ENCODE measurements at regions not wholly inside any gene's neighbourhood (a gene's known extent, or its start where the extent isn't known, plus 50 kb on each side); places are given as distances from the start of the nearest gene placed in this dataset.
"Not testable (repeated sequence)": the region's sequence is repeated elsewhere in the genome, so short reads cannot be mapped to it uniquely, and the experiment has no call there.

DNA sequence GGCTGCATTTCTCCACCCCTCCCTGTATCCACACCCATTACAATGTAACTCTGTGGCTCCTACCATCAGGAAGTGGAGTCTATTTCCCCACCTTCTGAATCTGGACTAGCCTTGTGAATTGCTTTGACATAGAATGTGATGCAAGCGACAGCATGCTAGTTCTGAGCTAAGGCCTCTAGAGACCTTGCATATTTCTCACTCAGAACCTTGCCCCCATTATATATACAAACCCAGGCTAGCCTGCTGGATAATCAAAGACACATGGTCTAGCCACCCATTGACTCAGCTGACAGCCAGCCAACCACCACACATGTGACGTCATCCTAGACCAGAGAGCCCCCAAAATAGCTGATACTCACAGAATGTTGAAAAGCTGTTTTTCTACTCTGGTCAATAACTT, 77.9 kb downstream of the CCDC71L start:
- TF ChIP-seq, protein P1, sequence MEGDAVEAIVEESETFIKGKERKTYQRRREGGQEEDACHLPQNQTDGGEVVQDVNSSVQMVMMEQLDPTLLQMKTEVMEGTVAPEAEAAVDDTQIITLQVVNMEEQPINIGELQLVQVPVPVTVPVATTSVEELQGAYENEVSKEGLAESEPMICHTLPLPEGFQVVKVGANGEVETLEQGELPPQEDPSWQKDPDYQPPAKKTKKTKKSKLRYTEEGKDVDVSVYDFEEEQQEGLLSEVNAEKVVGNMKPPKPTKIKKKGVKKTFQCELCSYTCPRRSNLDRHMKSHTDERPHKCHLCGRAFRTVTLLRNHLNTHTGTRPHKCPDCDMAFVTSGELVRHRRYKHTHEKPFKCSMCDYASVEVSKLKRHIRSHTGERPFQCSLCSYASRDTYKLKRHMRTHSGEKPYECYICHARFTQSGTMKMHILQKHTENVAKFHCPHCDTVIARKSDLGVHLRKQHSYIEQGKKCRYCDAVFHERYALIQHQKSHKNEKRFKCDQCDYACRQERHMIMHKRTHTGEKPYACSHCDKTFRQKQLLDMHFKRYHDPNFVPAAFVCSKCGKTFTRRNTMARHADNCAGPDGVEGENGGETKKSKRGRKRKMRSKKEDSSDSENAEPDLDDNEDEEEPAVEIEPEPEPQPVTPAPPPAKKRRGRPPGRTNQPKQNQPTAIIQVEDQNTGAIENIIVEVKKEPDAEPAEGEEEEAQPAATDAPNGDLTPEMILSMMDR (IDR thresholded peaks at IDR 0.05) = no peak
- TF ChIP-seq ZFX (IDR thresholded peaks at IDR 0.05; ENCODE audit: borderline replicate concordance) = no peak
- no peak overlapping the region for H3K27ac ChIP-seq

DNA sequence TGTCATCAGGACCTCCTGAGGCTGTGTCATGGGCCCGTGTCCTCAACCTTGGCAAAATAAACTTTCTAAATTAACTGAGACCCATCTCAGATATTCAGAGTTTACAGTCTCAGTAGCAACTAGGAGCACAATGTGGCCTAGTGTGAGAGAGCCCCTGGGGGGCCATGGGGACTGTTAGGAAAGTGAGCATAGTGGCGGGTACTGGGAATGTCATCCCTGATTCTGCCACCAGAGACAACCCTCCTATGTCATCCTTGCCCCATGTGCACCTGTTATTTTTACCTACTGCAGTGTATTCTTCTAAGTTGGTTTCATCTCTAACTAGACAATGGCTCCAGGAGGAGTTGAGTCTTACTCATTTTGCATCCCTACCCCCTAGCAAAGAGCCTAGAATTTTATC, 78.6 kb downstream of the CCDC71L start:
- TF ChIP-seq ZFX (IDR thresholded peaks at IDR 0.05; ENCODE audit: borderline replicate concordance) = no peak

DNA sequence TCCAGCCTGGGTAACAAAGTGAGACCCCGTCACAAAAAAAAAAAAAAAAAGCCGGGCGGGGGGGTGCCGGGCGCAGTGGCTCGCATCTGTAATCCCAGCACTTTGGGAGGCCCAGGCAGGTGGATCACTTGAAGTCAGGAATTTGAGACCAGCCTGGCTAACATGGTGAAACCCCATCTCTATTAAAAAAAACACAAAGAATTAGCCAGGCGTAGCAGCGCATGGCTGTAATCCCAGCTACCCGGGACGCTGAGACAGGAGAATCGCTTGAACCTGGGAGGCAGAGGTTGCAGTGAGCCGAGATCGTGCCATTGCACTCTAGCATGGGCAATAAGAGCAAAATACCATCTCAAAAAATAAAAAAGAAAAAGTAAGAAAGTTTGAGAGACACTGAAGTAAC, 81.9 kb downstream of the CCDC71L start:
- H3K27ac ChIP-seq = not testable (repeated sequence)

More for the DNA sequence above, 78.6 kb downstream of the CCDC71L start:
- H3K27ac ChIP-seq = no peak overlapping the region

DNA sequence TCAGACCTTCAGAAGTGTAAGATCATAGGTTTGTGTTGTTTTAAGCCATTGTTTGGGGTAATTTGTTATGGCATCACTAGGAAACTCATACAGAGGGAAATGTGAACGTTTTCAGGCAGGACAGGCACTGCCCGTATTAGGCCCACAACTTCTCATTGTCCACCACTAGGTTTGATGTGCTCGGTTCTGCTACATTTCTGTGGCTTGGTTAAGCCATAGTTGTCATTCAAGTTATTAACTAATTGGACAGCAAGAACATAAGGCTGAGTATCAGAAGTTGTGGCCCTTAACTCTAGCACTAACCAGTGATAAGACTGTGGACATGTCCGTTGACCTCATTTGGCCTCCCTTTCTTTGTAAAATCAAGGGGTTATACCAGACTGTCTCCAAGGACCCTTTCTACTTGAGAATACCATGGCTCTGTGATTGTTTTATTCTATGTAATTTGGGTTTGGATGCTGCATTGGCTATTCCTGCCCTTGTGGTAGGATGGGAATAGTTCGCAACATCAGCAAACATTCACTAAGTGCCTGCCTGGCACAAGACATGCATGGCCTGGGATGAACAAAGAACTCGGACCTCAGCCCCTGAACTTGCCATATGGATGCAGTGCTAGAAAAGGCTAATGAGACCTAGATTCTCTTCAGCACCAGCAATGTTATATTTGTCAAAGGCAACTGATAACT, 85.7 kb downstream of the CCDC71L start:
- TF ChIP-seq, protein P1 (IDR thresholded peaks at IDR 0.05) = no peak
- no peak for TF ChIP-seq ZFX (IDR thresholded peaks at IDR 0.05; ENCODE audit: borderline replicate concordance)

DNA sequence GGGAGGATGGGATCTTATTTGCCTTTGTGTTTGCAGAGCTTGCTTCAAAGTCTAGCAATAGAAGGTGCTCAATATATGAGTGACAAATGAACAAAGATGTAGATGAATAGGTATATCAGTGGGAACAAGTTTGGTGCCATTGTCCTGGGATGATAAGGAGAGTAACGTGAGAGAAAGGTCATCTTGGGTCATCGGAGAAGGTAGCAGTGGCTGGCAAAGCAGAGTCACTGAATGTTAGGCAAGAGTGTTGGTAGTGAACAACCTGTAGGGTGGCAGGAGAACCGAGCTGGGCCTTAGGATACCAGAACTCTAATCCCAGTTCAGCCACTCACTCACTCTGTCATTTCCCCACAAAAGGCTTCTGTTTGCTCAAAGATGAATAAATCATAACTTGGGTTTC, 87.2 kb downstream of the CCDC71L start:
- H3K27ac ChIP-seq = no peak overlapping the region

More for the DNA sequence above, 85.7 kb downstream of the CCDC71L start:
- no peak overlapping the region for H3K27ac ChIP-seq

DNA sequence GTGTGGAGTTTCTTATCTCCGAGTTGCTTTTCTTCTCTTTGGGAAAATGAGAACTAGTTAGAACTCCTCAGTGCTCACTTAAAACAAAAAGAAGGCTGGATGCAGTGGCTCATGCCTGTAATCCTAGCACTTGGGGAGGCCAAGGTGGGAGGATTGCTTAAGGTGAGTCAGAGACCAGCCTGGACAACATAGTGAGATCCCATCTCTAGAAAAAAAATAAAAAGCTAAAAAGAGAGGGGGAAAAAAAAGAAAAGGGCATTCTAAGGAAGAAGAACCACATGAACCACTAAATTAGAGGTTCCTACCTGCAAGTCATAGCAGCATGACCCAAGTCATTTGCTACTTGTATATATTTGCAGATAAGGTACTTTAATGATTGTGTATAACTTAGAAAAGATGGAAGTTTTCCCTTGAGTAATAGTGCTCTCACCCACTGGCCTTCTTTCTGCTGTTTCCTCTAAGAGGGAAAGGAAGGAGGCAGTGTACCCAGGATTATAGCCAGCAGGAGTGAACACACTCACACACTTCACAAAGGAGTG, 87.8 kb downstream of the CCDC71L start:
- TF ChIP-seq ZFX (IDR thresholded peaks at IDR 0.05; ENCODE audit: borderline replicate concordance) = no peak
- TF ChIP-seq, protein P1 (IDR thresholded peaks at IDR 0.05) = no peak
- no peak overlapping the region for H3K27ac ChIP-seq

More for the DNA sequence above, 87.2 kb downstream of the CCDC71L start:
- TF ChIP-seq ZFX (IDR thresholded peaks at IDR 0.05; ENCODE audit: borderline replicate concordance) = no peak

DNA sequence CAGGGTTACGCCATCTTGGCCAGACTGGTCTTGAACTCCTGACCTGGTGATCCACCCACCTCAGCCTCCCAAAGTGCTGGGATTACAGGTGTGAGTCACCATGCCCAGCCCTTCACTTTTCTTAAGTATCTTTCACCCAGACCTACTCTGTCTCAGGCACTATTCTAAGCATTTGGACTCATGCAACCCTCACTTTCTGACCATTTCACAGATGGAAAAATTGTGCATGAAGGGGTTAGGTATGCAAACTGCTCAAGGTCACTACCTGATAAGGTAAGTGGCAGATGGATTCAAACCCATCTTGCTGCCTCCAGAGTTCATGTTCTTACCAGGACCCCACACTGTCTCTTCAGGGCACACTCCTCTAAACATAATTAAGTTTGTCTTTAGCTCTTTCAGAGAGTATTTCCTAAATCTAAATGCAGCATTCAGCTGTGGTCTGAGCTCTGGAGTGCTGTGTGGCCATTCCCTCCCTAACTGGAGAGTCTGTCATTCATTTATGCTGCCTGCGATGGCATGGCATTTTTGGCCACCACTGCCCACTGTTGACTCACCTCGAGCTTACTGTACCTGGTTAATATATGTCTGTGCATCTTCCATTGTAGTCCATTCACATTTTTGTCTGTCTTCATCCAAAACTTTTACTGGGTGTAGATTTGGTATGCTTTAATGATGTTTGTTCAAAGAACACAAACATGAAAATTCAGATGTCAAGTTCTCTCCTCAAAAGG, 88.4 kb downstream of the CCDC71L start:
- TF ChIP-seq ZFX (IDR thresholded peaks at IDR 0.05; ENCODE audit: borderline replicate concordance) = no peak
- TF ChIP-seq, protein P1 (IDR thresholded peaks at IDR 0.05) = no peak
- no peak overlapping the region for H3K27ac ChIP-seq

DNA sequence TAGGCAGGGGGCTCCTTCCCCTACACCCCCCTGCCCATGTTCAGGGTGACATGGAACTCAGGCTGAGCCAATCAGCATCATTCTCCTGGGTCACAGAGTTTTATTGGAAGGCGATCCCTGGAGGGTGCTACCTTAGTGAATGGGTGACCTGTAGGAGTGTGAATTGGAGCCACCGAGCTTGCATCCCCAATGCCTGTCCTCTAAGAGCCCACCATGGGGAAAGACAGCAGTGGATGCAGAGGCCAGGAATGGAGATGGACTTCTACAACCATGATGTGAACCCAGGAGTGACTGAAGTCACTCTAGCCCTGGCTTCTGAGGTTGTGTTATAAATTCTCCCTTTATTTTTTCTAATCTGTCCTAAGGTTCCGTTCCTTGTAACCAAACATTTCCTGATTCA, 89.4 kb downstream of the CCDC71L start:
- H3K27ac ChIP-seq = no peak overlapping the region
- TF ChIP-seq, protein P1 (IDR thresholded peaks at IDR 0.05) = no peak
- no peak for TF ChIP-seq ZFX (IDR thresholded peaks at IDR 0.05; ENCODE audit: borderline replicate concordance)

Data from 22Rv1 (cell line).